Right renal cortex interstitium (tissue), 3 donors: ENCODE measurements at regions not wholly inside any gene's neighbourhood (a gene's known extent, or its start where the extent isn't known, plus 50 kb on each side); places are given as distances from the start of the nearest gene placed in this dataset.
"Not testable (repeated sequence)": the region's sequence is repeated elsewhere in the genome, so short reads cannot be mapped to it uniquely, and the experiment has no call there.

Experiments used
- DNase-seq, 3 donors: peaks; one replicate each; pipeline ENCODE4 v3.0.0-alpha.2; 2013; ENCODE audit warnings: low read depth in 3 of 3, low spot score in 2 of 3

DNA sequence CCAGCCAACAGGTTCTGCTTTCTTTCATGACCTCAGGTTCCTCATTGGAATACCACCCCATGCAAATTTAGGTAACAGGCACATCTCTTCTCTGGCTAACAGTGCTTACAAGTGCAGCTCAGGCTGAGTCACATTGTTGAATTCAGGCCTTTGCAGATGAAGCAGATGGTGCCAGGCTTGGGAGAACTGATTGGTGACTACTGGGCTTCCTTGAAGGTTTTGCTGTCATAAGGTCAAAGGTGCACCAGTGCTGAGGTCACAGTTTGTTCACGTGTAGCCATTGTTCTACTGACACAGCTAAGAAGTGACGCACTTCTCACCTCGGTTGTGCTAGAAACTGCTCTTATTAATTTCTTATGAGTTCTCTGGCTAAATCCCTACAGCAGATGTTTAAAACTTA, 128.6 kb upstream of the BMPER start:
- DNase-seq, result no peak

DNA sequence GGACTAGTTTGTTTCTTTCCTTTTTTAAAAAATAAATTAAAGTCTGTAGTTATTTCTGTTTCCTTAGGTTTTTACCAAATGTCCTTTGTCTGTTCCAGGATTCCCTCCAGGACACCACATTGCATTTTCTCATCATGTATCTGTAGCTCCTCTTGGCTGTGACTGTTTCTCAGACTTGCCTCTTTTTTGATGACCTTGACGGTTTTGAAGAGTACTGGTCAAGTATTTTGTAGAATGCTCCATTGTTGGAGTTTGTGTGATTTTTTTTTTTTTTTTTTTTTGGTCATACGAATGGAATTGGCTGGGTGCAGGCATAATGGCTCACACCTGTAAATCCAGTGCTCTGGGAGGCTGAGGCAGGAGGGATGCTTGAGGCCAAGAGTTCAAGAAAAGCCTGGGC, 127.1 kb upstream of the BMPER start:
- no peak for DNase-seq

DNA sequence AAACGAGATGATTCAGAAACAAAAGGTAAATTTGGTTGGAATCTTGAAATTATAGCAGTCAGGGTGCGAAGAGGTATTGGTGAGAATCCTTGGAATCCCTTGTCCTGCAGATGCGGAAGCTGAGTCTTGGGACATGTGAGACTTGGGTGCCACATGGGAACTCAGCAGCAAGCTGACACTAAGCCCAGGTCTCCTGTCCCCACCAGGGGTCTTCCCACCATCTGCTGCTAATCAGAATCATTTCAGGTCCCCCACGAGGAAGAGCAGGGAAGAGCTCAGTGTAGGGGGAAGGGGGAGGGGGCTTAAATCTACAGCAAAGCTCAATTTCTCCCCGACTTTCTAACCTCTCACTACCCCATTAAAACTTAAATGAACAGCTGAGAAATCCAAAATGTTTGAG, 126.1 kb upstream of the BMPER start:
- DNase-seq, result no peak

DNA sequence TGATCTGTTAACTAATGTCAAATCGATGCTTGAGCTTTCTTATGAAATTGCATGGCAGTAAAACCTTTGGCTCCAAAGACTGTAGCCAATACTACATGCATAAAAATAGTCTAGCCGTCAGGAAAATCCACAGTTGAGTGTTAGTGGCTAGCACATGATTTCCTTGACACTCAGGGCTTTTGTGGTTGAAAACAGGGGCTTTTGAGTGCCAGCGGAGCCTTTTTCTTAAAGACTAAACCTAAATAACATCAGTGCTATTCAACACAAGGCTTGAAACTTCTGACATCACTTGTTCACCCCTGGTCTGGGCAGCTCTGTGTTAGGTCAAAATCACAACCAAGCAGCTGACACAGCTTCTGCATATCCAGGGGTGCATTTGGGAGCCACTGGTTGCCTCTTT, 124.2 kb upstream of the BMPER start:
- no peak for DNase-seq

DNA sequence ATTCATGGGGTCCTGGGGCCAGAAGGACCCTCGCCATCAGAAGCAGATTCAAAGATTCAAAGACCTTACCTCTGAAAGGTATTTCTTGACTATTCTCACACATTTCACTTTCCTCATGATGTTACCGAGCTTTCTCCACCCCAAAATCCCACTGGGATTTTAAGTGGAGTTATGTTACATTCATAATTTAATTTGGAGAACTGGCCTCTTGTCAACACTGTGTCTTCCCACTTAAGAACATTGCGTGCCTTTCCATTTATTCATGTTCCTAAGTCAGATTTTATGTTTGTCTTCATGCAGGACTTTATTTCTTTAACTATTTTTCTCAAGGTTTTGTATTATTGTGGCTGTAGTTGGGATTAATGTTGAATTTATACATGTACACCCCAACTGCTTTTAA, 123.5 kb upstream of the BMPER start:
- DNase-seq, result no peak

DNA sequence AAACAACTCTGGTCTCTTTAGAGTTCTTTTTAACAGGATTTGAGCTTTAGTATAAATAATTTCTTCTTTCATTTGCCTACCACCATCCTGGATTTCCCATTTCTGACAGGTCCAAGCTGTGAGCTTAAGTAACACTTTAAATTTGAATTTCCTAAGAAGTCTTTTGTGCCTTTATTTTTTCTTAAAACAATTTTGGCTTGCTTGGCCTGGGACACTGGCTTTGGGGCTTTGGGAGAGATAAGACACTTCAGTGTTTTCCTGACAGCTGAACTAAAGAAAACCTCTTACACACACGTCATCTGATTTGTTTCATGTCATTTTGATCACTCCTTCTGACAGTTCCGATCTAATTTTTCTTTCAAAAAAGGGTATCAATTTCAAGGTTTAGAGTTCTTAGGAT, 121.3 kb upstream of the BMPER start:
- DNase-seq, result no peak

DNA sequence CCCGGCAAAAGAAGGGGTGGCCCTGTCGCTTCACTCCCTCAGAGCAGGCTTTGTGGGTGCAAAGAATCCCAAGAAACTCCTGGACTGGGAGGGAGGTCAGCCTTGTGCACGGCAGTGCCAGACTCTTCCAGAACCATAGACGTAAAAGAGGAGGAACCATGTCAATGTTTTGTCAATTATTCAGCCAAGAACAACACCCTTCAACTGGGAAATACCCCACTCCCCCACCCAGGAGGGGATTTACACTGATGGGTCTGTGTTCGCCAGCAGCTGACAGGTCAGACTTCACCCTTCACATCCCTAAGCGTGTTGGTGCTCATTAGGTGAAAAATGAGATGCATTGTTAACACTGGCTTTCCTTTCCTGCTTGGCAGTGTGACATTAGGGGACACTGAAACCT, 116.8 kb upstream of the BMPER start:
- no peak for DNase-seq

DNA sequence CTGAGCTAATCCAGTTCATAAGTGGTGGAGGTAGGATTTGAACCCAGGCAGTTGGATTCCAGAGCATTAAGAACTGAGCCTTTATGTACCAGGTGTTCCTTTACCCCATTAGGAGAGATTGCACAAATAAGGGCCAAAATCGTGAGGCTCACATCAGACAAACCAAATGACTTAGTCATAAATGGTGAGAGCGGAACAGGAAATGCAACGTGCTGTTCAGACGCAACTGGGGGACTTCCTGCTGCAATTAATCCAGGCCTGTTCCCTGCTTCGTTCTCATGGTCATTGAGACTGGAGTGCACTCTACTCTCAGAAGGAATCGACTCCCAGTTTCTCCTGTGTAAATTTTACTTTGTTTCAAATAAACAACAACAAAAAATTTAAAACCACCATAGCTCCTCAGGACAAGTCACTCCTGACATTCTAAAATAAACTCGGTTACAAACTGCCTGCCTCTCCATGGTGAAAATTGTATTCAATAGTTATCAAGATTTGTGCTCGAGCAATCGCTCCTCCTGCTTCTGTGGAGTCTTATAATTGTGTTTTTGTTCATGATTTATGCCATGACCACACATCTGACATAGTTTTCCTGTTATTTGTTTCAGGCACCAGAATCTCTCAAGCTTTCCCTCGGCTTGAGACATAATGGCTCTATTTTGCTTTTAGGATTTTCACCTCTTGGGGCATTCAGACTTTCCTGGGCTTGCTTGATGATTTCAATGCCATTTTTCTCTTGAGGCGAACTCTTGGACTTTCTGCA, 115.3 kb upstream of the BMPER start:
- no peak for DNase-seq

DNA sequence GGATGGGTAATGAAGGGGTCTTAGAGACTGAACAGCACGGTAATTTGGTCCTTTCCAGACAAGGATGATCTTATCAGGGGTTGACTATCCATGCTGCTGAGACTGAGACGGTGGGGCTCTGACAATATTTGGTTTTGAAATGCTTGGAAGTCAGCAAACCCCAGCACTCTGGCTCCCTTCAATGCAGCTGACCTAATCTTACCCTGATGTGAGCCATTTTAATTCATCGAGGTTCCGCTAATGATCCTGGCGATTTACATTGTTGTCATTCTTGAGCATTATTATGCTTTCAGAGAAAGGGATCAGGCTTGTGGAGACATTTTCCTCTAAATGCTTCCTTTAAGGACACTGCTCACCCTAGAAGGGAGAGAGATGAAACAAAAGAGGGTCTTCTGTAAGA, 114.6 kb upstream of the BMPER start:
- DNase-seq, result no peak

DNA sequence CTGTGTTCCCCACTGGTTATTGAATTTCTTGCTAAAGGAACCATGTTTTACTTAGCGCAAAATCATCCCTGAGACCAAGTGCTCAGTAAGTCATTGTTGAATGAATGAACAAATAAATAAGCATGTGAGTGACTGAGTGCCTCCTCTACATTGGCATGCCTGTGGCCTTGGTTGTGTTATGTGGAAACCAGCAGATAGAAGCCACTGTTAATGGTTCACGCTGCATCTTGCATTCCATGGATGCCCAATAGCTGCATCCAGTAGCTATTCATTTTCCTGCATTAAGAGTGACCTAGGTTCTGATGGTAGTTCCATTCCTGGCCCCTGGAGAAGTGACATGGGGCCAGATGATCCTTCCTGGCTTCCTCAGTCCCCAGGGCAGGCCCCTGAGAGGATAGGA, 113.3 kb upstream of the BMPER start:
- no peak for DNase-seq

DNA sequence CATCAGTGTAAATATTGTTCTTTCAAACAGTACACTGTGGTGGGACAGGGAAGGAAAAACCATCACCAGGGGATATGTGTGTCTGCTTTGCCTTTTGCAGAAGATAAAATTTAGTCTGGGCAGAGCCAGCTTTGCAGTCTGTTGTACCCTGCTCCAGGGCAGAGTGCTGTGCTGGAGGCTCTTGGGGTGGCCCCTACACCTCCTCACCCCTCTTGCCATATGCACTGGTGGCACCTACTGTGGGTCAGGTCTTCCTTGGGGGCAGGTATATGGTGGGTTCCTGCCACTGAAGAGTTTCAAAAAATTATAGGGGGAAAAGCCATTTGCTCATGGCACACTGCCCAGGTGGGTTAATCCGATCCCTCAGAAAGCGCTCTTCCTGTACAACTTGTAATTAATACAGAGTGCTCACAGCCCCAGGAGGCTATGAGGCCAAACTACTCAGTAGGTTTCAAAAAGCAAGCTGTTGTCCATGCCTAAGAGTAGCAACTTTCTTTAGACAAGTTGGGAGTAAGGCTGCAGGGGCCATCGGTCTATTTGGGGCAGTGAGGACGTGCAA, 112.7 kb upstream of the BMPER start:
- no peak for DNase-seq

DNA sequence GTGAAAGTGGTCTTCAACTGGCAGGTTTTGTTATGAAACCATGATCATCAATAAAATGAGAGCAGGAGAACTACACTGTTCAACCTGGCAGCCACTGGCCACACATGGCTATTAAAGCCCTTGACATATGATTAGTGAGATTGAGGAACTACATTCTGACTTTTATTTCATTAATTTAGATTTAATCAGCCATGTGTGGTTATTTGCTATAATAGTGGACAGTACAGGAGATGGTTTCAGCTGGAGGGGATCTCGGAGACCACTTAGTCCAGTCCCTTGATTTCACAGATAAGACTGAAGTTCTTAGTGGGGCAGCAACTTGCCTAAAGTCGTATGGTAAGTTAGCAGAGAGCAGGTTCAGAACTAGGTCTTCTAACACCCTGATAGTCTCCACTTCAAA, 111.7 kb upstream of the BMPER start:
- no peak for DNase-seq

DNA sequence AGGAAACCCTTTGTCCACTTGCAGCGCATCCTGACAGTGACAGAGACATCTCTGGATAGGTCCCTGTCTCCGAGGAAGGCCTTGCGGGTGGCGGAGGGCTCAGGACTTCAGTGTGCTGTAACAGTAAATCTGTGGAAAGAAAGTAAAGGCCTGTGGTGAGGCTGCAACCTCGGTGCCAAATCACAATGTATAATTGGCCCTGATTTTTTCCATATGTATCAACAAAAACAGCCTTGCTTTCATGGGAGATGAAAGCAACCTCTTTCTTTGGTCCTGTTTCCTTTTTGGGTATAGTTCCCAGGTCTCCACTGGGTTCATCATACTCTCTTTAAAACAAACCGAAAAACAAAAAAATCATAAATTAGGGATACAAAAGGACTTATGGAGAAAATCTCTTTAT, 110.9 kb upstream of the BMPER start:
- DNase-seq, result no peak

DNA sequence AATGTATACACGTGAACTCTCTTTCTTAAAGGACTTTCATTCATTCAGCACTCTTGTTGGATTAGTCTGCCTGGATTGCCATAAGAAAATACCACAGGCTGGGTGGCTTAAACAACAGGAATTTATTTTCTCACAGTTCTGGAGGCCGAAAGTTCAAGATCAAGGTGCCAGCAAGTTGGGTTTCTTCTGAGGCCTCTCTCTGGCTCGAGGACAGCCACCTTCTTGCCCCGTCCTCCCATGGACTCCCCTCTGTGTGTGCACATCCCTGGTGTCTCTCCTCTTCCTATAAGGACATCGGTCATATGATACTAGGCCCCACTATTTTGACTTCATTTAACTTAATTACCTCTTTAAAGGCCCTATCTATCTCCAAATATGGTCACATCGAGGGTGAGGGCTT, 110.4 kb upstream of the BMPER start:
- no peak for DNase-seq

DNA sequence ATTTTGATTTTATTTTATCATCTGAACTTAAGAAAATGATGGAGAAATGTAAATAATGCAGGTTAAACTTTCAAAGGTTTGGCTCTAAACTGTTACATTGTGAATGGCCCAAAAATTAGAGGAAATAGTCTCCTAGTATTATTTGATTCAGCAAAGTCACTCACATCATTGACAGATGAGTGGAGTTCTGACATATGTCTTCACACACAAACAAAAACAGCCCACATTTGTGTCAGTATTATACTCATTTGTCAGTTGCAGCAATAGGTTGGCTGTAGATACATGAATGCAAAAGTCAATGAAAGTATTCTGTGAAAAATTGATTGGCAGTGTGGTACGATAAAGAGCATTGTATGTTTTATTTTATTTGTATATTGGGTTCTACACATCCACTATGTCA, 108.8 kb upstream of the BMPER start:
- no peak for DNase-seq

DNA sequence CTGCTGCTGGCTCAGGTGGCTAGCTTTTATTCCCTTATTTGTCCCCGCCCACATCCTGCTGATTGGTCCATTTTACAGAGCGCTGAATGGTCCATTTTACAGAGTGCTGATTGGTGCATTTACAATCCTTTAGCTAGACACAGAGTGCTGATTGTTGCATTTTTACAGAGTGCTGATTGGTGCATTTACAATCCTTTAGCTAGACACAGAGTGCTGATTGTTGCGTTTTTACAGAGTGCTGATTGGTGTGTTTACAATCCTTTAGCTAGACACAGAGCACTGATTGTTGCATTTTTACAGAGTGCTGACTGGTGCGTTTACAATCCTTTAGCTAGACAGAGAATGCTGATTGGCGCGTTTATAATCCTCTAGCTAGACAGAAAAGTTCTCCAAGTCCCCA, 107.8 kb upstream of the BMPER start:
- not testable (repeated sequence) for DNase-seq

DNA sequence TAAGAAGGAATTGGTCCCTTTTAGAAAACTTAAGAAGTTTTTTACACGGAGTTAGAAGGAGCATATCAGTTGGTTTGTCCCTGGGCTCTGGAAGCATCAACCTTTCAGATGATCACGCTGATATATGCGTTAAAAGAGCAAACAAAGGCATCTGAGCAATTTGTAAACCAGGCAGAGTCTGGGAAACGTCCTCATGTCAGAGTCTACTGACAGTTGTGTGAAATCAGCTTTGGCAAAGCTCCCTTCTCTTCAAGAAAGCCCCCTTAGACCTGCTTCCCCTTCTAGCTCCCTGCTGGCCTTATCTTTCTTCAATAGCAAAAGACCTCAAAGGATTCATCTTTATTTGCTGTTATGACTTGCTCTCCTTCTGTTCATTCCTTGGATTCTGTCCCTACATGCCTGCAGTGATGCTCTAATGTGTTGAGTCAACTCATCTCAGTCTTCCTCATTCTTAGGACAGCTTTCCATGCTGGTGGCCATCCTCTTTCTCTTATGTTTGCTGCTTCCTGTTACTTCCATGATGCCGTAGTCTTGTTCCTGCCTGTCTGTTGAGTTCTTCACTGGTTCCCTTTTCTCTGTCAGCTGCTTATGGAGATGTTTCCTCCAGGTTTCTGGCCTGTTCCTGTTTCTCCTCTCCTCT, 106.5 kb upstream of the BMPER start:
- no peak for DNase-seq

DNA sequence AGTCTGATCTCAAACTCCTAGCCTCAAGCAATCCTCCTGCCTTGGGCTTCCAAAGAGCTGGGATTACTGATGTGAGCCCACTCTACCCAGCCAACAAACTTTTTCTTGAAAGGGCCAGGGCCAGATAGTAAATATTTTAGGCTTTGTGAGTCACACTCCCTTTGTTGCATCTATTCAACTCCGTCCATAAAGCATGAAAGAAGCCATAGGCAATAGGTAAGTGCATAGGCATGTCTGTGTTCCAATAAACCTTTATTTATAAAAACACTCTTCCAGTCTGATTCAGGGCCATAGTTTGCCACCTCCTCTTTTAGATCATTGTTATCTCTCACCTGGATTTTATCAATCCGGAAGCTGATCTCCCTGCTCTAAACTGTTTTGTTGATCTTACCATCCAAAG, 105.6 kb upstream of the BMPER start:
- no peak for DNase-seq

DNA sequence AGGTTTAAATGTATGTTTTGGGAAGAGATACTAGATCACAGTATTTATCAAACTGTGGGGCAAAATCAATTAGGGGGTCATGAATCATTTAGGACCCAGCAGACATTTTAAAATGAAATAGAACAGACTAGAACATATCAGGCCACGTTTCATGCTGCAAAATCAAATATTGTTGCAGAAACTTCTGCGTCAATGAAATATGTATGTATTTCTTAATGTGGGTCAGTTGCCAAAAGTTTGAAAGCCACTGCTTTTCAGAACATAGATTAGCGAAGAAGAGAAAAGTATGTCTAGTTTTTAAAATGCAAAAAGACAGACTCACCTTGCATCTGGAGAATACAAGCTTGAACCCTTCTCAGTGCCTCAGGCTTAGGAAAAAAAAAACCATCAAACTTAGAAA, 102.7 kb upstream of the BMPER start:
- no peak for DNase-seq

DNA sequence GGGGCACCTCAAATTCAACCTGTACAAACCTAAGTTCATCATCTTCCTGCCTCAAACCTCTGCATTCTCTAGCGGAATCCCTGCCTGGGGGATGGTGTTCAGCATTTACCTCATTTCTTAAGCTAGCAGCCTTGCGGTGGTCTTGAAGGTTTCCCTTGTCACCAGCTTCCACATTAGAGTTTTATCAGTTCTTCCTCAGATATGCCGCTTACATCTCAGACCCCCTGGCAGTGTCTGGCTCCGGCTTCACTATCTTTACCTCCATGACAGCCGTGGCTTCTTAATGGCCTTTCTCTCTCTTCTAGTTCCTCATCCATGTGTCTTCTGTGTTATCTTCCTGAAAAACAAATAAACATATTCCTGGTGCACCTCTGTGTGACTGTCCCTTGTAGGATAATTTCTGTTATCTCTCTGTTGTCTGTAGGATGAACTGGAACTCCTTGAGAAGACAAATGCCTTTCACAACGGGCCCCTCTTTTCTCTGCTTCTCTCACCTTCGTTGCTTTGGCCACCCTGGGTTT, 101.1 kb upstream of the BMPER start:
- DNase-seq, result no peak

DNA sequence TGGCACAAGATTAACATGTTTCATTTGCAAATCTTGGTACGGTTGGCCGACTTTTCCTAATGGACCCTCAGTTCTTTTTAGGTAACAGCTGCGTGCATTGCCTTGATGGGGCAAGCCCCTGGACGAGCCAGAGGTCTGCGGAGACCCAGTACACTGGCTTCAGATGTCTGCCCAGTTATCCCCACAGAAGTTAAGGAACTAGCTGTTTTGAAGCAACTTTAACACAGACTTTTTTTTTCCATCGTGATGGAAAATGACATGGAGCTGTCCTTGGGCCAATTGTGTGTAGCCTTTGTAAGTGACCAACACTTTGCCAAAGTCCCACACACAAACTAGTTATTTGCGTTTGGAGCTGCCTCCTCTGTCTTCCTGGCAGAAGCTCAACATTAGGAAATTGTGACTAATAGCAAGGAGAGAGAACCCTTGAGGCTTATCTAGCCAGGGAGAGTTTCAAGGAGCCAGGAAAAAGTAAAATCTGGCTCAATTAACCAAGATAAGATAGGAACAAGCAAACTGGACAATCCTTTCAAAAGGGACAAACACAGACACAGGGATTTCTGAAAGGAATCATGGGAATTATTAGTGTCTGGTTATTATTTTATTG, 99.6 kb upstream of the BMPER start:
- DNase-seq, result no peak
